ENCODE measurements at regions not wholly inside any gene's neighbourhood (a gene's known extent, or its start where the extent isn't known, plus 50 kb on each side); places are given as distances from the start of the nearest gene placed in this dataset.

DNA sequence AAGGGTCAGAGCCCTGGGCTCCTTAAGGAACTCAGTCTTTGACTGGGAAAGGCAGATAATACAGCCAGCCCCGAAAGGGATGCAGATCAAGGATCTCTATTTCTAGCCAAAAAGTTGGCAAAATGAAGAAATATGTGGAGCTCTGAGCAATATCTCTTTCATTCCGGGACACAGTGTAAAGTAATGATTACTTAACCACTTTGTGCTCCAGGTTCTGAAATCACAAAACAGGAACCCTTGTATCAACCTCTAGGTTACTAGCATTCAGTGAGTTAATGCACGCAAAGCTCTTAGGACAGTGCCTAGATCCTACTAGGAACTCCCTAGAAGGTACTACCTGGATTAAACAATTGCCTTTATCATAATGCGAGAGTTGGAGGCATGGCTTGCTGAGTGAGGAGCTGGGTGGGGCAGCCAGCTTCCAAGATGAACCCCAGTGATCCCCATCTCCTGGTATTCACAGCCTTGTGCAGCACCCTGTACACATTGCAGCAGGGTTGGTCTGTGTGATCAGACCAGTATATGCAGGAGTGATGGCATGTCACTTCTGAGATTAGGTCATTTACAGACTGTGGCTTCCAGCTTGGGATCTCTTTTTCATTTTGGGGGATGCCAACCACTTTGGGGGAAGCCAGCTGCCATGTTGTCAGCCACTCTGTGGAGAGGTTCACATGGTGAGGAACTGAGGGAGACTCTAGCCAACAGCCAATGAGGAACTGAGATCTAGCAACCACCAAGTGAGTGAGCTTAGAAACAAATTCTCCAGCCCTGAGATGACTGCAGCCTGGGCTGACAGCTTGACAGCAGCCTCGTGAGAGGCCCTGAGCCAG is 103.1 kb upstream of the SLC44A1 start:
- DNase-seq (ENCODE audit: low read depth) = no peak
- no peak for TF ChIP-seq CTCF (conservative IDR thresholded peaks at IDR 0.05; ENCODE audit: low read depth, low read length)
- H3K4me3 ChIP-seq (ENCODE audit: low read depth, low read length) = no peak overlapping the region

GRCh38 chr9:105141976-105142250 is 102.5 kb upstream of the SLC44A1 start:
- no peak for TF ChIP-seq CTCF (conservative IDR thresholded peaks at IDR 0.05; ENCODE audit: low read depth, low read length)
- no peak for DNase-seq (ENCODE audit: low read depth)
- H3K4me3 ChIP-seq (ENCODE audit: low read depth, low read length) = no peak overlapping the region

DNA sequence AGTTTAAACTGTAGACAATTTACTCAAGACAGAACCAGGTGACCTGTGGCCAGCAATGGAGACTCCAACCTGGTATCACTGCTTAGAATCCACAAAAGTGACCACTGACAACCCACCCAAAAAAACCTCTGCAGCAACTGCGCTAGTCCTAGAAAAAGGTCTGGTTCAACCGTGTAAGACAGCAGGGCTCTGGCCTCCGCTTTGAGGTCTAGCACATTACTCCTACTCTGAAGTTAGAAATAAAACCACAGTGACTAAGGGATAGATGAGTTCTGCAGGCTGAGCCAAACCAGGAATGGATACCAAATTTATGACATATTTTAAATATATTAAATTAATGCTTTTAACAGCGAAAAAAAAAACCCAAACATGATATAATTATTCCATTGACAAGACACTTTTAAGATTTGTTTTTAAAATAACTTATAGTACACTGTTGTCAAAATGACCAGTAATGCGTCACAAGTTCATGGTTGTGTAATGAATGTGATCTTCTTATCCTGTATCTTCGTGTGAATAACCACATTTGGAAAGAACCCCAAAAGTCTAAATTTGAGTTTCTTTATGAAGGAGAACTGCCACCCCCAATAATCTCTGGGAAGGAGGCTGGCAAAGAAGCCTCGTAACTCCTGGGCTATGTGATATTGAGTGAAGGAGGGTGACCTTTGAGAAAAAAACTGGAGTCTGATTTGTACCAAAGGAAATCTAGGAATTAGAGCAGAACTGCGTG is 101.9 kb upstream of the SLC44A1 start:
- no peak for TF ChIP-seq CTCF (conservative IDR thresholded peaks at IDR 0.05; ENCODE audit: low read depth, low read length)
- no peak for DNase-seq (ENCODE audit: low read depth)
- no peak overlapping the region for H3K4me3 ChIP-seq (ENCODE audit: low read depth, low read length)

DNA sequence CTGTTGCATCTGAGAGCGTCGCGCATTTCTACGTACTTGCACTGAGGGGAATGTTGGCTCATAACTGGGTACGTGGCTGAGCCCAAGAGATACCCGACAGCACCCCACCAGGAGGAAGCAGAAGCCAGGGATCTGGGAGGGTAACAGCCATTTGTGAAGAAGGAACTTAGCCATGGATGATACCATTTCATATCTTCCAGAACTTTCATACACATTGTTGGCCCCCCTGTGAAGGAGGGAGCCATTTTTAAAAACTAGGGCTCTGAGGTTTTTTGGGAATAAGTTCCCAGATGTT is 101.4 kb upstream of the SLC44A1 start:
- H3K4me3 ChIP-seq (ENCODE audit: low read depth, low read length) = no peak overlapping the region
- no peak for DNase-seq (ENCODE audit: low read depth)
- TF ChIP-seq CTCF (conservative IDR thresholded peaks at IDR 0.05; ENCODE audit: low read depth, low read length) = no peak

- no peak for DNase-seq (ENCODE audit: low read depth)
- TF ChIP-seq CTCF (conservative IDR thresholded peaks at IDR 0.05; ENCODE audit: low read depth, low read length) = no peak
- no peak overlapping the region for H3K4me3 ChIP-seq (ENCODE audit: low read depth, low read length)
Observed at GRCh38 chr9:105144076-105144475, 100.4 kb upstream of the SLC44A1 start.

DNA sequence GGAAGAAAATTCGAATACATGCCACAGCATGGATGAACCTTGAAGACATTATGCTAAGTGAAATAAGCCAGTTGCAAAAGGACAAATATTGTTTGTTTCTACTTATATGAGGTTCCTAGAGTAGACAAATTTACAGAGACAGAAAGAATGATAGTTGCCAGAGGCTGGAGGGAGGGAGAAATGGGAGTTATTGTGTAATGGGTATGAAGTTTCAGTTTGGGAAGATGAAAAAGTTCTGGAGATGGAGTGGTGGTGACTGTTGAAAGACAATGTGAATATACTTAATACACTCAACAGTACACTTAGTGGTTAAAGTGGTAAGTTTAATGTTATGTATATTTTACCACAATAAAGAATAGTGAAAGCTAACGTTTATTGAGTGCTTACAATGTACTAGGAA is 99.6 kb upstream of the SLC44A1 start:
- no peak for DNase-seq (ENCODE audit: low read depth)
- no peak overlapping the region for H3K4me3 ChIP-seq (ENCODE audit: low read depth, low read length)
- TF ChIP-seq CTCF (conservative IDR thresholded peaks at IDR 0.05; ENCODE audit: low read depth, low read length) = no peak

DNA sequence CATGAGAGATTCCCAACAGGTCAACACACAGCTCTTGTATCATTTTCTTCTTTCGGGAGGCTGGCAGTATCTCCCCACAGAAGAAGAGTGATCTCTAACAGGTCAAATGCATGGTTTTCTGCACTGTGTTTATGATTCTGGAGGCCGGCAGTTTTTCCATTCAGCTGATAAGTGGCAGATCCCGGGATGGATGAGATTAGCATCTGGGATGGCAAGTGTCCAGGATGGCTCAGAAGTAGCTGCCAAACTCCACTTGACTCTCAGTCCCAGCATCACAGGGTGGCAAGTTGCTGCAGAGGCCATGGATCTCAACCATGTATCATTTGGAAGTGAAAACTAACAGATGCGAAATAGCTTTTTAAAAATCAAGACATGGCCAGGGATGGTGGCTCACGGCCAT is 97.8 kb upstream of the SLC44A1 start:
- no peak overlapping the region for H3K4me3 ChIP-seq (ENCODE audit: low read depth, low read length)
- no peak for TF ChIP-seq CTCF (conservative IDR thresholded peaks at IDR 0.05; ENCODE audit: low read depth, low read length)
- no peak for DNase-seq (ENCODE audit: low read depth)
